ENCODE measurements at regions not wholly inside any gene's neighbourhood (a gene's known extent, or its start where the extent isn't known, plus 50 kb on each side); places are given as distances from the start of the nearest gene placed in this dataset.

DNA sequence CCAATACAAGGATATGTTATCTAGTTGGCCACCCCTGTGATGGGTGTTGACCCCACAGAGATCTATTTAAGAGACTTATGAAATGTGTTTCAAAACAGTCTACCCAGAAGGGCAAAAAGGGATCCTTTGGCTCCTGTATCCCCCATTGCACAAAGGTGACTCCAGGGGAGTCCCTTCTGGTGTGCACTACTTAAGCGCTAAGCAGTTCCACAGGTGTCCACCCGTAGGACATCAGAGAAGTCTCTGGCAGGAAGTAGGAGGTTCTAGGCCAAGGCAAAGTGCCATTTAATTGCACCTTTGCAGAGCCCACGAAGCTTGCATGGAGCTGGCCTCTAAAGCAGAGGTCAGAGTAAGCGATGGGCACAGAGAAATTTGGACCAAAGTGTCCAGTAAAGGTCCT is 147.7 kb downstream of the MRPL14 start:
- TF ChIP-seq BACH2 (CRISPR knock-in tag; IDR thresholded peaks at IDR 0.05; ENCODE audit: borderline replicate concordance) (no peak), ESRRG (CRISPR knock-in tag; IDR thresholded peaks at IDR 0.05) (no peak), GLIS3 (CRISPR knock-in tag; IDR thresholded peaks at IDR 0.05) (no peak), TCF4 (CRISPR knock-in tag; IDR thresholded peaks at IDR 0.05; ENCODE audit: borderline replicate concordance) (no peak), CSDC2 (CRISPR knock-in tag; IDR thresholded peaks at IDR 0.05) (no peak), ZC3H10 (CRISPR knock-in tag; IDR thresholded peaks at IDR 0.05) (no peak), ZFP30 (CRISPR knock-in tag; IDR thresholded peaks at IDR 0.05) (no peak), ZNF565 (CRISPR knock-in tag; conservative IDR thresholded peaks at IDR 0.05; ENCODE audit: low read depth) (no peak), ISL1 (CRISPR knock-in tag; IDR thresholded peaks at IDR 0.05) (no peak), ZFP3 (CRISPR knock-in tag; IDR thresholded peaks at IDR 0.05) (no peak)
- TF ChIP-seq, protein P1, sequence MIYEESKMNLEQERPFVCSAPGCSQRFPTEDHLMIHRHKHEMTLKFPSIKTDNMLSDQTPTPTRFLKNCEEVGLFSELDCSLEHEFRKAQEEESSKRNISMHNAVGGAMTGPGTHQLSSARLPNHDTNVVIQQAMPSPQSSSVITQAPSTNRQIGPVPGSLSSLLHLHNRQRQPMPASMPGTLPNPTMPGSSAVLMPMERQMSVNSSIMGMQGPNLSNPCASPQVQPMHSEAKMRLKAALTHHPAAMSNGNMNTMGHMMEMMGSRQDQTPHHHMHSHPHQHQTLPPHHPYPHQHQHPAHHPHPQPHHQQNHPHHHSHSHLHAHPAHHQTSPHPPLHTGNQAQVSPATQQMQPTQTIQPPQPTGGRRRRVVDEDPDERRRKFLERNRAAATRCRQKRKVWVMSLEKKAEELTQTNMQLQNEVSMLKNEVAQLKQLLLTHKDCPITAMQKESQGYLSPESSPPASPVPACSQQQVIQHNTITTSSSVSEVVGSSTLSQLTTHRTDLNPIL (CRISPR knock-in tag; IDR thresholded peaks at IDR 0.05; ENCODE audit: low read depth) = no peak
- TF ChIP-seq, protein P2, sequence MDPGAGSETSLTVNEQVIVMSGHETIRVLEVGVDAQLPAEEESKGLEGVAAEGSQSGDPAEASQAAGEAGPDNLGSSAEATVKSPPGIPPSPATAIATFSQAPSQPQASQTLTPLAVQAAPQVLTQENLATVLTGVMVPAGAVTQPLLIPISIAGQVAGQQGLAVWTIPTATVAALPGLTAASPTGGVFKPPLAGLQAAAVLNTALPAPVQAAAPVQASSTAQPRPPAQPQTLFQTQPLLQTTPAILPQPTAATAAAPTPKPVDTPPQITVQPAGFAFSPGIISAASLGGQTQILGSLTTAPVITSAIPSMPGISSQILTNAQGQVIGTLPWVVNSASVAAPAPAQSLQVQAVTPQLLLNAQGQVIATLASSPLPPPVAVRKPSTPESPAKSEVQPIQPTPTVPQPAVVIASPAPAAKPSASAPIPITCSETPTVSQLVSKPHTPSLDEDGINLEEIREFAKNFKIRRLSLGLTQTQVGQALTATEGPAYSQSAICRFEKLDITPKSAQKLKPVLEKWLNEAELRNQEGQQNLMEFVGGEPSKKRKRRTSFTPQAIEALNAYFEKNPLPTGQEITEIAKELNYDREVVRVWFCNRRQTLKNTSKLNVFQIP (CRISPR knock-in tag; IDR thresholded peaks at IDR 0.05; ENCODE audit: borderline replicate concordance, low read depth) = no peak
- TF ChIP-seq, protein P3, sequence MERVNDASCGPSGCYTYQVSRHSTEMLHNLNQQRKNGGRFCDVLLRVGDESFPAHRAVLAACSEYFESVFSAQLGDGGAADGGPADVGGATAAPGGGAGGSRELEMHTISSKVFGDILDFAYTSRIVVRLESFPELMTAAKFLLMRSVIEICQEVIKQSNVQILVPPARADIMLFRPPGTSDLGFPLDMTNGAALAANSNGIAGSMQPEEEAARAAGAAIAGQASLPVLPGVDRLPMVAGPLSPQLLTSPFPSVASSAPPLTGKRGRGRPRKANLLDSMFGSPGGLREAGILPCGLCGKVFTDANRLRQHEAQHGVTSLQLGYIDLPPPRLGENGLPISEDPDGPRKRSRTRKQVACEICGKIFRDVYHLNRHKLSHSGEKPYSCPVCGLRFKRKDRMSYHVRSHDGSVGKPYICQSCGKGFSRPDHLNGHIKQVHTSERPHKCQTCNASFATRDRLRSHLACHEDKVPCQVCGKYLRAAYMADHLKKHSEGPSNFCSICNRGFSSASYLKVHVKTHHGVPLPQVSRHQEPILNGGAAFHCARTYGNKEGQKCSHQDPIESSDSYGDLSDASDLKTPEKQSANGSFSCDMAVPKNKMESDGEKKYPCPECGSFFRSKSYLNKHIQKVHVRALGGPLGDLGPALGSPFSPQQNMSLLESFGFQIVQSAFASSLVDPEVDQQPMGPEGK (CRISPR knock-in tag; IDR thresholded peaks at IDR 0.05; ENCODE audit: borderline replicate concordance) = no peak
